Stimulated activated CD8-positive, alpha-beta memory T cell treated with anti-CD3 and anti-CD28 coated beads, Interleukin-4, amount 100 ng/mL, for 4 hours (primary cell): ENCODE measurements at regions not wholly inside any gene's neighbourhood (a gene's known extent, or its start where the extent isn't known, plus 50 kb on each side); places are given as distances from the start of the nearest gene placed in this dataset.
"Not testable (repeated sequence)": the region's sequence is repeated elsewhere in the genome, so short reads cannot be mapped to it uniquely, and the experiment has no call there.

Source experiments
- DNase-seq, 2 donors: peaks; one replicate each; pipeline ENCODE4 v3.0.0-alpha.2; 2020; ENCODE audit warnings: low read depth in 2 of 2, low spot score in 1 of 2

DNA sequence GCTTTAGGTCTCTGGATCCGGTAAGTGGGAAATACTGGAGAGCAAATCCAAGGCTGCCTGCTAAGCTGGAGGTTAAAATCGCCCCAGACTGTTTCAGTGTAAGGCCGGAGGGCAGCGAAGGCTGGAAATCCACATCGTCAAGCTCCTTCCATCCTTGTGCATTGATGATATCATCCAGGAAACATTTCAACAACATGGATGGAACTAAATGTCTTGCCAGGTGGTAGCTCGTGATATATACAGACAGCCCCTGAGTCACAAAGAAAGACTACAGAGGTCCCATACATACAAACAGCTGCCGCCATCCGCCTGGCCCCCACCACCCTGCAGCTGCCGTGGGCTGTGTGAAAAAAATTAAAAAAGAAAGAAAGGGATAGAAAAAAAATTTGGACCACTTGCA lies 148.9 kb upstream of the RBPJ start:
- no peak for DNase-seq

DNA sequence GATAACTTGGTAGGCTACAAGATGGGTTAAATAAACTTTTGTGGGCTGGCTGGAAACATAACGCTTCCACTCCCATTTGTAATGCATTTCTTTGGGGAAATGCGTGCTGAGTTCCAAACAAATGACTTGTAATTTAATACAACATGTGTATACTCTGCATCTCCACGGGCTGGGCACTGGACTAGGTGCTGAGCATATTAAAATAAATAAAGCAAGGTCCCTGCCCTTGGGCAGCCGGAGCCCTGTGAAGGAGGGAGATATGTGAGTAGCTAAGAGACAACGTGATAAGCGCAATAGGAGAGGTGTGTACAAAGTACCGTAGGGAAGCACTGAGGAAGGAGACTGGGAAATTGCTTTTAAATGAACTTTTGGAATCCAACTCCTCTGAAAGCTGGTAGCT lies 147.2 kb upstream of the RBPJ start:
- DNase-seq, result no peak

DNA sequence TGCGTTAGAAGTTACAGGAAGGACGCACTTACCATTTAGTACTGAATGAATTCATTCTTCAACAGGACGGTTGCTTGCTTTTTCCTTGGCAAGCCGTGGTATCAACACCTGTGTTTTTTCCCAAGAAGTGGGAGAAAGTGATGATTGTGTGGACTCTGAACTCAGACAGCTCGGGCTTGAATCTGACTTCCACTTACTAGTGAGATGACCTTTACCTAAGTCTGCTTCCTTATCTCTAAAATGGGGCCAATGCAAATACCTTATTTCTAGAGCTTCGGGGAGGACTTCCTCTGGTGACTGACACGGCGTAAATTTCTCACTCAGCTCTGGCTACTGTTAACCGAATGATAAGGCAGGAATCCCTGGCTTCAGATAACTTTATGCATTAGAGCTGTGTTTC lies 146.8 kb upstream of the RBPJ start:
- DNase-seq, result no peak

DNA sequence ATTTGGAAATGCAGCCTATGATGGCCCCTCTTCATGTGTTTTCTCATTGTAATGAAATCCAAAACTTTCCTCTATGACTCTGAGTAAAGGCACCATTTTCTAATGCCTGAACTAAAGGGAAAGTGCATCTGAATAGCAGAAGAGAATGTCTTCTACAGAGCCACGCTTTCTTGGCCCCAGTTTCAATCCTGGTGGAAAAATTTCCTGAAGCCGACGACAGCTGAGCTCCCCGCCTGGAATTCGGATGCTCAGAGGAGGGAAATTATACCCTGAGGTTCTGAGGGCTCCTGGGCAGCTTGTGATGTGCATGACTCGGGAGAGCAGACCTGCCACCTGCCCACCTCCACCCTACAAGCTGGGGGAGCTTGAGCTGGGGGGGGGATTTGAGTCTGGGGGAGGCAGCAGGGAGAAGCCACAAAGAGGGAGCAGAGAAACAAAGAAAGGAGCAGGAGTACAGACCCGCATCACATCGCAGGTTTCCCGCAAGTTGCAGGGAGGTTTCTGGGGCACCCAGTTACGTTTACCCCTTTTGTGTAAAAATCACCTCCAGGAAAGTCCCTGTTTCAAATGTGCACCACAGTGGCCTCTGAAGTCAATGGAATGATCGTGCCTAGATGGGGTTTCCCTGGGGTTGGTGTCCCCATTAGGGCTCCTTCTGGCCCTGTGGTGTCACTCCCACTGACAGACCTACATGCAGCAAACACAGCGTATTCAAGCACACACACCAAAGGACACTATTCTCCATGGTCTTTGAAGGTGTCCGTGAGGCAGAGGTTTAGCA lies 145.6 kb upstream of the RBPJ start:
- DNase-seq, result no peak

DNA sequence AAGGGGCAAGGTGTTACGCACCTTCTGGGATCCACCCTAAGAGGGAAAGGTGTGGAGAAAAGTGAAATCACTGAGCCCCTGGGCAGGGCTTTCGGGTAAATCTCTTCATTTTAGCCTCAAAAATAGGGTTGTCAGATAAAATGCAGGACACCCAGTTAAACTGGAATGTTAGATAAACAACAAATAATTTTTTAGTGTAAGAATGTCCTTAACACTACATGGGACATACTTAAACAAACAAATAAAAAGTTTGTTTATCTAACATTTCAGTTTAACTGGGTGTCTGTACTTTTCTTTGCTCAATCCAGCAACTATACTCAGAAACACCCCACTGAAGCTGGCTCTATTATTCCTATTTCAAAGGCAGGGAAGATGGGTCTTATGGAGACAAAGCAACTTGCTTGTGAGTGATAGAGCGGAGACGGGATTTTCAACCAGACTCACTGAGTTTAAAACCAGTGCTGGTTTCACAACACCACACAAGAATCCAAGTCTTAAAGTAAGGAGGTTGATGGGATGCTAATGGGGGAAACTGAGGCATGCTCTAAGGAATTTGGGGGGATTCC lies 144.8 kb upstream of the RBPJ start:
- DNase-seq, result no peak

DNA sequence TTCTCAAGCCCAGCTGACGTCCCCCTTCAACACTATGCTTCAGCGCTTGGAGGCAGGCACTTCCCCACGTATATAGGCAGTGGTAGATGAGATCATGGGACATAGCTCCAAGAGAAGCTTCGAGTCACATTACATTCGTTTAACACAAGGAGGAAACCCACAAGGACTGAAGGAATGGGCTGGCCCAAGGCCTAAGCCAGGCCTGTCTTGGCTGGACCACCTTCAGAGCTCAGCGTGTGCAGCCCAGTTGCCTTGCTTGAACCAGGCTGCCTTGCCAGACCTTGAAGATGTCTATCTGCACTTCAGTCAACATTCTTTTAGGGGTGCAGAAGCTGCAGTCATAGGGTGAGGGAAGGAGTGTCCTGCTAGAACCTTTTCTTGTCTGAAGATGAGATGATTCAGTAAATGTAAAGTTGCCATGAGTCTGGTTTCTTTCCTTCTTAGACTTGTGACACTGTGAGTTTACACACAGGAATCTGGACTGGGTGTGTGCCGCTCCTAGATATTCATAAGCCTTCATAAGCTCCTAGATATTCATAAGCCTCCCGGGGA lies 144.1 kb upstream of the RBPJ start:
- no peak for DNase-seq

DNA sequence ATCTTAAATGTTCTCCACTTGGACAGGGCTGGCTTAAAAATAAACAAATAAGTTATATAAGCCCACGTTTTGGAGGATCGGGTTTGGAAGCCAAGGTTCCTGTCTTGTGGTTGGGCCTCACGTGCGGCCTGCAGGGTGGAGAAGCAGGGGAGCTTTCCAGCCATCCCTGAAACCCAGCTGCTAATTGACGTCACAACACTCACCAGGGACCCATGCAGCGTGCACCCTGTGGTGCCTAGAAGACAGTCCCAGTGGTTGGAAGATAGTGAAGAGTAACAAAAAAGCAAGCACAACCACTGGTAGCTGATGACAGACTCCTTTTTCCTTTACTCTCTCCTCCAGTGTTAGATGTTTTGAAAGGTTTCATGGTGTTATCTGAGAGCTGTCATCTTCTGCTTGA lies 142.0 kb upstream of the RBPJ start:
- no peak for DNase-seq

DNA sequence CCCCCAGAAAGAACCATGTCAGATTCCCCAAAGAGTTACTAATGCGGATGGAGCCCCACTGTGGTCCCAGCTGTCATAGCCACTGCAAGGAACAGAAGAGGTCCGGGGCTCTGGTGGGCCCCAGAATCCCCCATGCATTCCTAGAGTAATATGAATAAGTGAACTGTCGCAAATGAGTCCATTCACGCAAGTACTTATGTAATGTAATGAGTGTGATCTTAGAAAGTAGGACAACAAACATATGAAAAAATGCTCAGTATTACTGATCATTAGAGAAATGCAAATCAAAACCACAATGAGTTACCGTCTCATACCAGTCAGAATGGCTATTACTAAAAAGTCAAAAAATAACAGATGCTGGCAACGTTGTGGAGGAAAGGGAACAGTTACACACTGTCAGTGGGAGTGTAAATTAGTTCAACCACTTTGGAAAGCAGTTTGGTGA lies 141.5 kb upstream of the RBPJ start:
- no peak for DNase-seq

DNA sequence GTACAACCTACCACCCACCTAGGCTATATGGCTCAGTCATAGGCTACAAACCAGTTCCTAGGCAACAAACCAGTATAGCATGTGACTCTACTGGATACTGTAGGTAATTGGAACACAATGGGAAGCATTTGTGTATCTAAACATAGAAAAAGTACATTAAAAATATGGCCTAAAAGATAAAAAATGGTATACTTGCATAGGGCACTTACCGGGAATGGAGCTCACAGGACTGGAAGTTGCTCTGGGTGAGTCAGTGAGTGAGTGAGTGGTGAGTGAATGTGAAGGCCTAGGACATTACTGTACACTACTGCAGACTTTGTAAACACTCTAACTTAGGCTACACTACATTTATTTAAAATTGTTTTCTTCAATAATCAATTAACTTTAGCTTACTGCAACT lies 139.2 kb upstream of the RBPJ start:
- no peak for DNase-seq

DNA sequence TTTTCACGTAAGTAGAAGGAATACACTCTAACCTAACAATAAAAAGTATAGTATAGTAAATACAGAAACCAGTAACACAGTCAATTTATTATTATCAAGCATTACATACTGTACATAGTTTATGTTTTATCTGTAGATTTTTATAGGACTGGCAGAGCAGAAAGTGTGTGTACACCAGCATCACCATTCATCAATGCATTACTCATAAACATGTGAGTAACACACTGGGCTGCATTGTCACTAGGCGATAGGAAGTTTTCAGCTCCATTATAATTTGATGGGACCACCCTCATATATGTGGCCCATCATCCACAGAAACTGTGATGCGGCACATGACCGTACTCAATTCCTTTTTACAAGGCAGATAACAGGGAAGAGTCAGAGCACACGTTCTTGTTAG lies 137.8 kb upstream of the RBPJ start:
- DNase-seq, result no peak

DNA sequence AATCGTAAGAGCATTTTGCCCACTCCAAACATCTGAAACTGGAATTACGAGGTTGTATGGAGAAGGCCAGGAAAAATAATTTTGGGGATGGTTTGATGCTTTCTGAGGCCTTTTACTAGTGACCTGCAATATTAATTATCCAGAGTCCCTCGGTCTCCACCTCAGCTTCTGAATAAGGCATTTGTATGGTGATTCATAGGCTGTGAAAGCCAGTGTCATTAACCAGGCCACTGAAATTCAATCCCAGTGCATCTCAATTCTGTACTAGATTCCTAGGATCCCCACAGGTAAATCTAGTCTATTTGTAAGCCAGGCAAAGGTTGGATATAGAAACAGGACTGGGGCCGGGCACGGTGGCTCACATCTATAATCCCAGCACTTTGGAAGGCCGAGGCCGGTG lies 135.4 kb upstream of the RBPJ start:
- DNase-seq, result no peak

DNA sequence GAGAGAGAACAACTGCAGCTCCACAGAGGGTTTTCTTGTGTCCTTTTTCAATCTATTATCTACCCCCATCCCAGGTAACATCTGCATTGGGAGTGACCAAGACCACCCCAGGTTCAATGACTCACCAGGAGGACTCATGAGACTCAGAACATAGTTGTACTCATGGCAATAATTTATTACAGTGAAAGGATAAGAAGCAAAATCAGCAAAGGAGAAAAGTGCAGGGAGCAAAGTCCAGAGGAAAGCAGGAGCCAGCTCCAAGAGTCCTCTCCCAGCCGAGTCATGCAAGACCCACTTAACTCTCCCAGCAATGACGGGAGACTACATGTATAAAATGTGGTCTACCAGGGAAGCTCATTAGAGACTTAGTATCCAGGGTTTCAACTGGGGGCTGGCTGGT lies 129.5 kb upstream of the RBPJ start:
- DNase-seq, result no peak

DNA sequence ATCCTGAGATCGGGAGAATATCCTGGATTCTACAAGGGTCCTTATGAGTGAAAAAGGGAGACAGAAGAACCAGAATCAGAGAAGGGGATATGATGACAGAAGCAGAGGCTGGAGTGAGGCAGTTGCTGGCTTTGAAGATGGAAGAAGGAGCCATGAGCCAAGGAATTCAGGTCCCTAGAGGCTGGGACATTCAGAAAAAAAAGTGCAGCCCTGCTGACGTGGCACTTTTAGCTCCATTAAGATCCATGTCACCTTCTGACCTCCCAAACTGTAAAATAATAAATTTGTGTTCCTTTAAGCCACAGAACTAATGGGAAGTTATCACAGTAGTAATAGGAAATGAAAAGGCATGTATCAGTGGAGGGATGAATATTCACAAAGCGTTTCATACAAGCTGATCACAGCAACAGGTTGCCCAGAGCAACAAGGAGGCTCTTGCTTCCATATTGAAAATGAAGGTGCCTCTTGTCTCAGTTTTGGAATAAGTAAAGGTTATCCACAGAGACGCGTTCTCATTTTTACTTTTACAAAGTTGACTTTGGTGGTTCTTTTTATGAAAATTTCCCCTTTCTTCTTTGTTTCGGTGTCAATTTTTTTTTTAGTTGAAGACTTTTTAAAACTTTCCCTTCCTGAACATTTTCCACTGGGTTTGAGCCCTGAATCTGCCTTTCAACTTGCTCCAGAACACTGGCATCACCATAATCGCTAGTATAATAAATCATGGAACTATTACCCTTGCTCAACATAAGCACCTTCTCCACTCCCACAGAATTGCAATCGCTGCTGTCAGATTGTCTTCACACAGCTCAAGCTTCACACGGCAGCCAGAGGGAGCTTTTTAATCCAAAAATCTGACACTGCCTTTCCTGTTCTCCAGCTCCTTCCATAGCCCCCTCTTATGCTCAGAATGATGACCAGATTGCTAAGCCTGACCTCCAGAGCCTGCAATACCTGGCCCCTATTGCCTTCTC lies 127.6 kb upstream of the RBPJ start:
- no peak for DNase-seq

DNA sequence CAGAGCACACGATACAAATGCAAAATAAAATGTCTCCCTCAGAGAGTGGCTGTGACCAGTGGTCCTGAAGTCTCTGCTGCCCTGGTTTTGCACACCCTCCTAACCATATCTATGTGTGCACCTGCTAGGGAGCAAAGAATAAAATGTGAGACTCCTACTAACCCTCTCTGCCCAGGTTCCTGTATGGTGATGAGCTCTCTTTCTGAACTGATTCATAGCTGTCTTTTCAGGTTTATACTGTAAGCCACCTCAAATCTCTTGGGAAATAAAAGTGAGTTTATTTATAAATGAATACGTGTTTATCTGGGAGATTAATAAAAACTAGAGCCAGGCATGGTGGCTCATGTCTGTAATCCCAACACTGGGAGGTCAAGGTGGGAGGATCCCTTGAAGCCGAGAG lies 126.0 kb upstream of the RBPJ start:
- no peak for DNase-seq

DNA sequence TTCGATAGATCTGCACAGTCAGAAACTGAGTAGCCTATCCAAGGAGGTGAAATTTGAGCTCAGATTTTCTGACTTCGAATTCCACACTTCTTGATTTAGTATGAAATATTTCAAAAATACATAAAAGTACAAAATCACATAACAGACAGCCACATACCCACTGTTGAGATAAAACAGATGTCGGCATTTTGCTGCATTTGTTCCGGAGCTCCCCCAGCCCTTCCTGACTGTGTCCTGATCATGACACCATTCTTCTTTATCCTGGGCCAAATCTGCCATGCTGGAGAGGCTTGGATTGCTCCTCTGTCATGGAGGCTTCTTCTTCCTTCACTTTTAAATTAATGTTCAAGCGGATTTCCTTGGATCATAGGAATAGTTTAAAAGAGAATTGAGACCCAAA lies 124.2 kb upstream of the RBPJ start:
- DNase-seq, result no peak

DNA sequence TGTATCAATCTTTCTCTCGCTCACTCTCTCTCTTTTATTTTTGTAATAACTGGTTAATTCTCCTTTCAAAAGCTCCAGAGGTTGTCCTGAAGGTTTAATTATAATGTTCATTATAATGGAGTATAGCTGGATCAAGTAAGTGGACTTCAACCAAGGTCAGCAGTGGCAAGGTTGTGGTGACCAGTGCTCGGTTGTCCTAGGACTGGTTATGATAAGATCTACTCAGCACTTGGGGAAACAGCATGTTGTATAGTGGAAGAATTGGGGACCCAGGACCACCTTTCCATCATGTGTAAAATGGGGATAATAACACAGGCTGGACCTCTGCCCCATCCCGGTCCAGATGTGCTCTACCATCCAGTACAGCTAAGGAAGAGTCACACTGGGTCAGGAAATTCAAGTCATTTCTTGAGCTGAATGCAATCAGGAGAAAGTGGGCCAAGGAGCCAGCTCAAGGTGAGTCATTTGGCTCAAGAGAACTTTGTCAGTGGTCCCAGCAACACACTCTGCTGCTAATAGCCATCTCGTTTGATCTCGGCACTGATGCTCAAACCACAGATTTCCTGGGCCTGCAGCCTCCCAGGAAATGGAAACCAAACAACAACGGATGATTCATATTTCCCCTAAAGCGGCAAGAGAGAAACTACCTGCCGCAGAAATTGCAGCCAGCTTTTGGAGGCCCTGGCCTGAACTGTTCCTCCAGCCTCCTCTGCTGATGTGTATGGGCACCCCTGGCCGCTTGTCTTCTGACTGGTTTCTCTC lies 123.6 kb upstream of the RBPJ start:
- peak; percentile 42 to 47 for DNase-seq

DNA sequence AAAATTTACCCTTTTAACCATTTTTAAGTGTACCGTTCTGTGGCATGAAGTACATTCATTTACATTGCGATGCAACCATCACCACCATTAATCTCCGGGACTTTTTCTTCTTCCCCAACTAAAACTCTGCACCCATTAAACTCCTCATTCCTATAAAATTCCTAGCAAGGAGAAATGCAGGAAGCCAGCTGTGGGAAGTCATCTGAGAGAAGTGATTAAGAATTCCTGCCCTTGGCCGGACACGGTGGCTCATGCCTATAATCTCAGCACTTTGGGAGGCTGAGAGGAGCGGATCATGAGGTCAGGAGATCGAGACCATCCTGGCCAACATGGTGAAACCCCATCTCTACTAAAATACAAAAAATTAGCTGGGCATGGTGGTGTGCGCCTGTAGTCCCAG lies 121.9 kb upstream of the RBPJ start:
- DNase-seq, result not testable (repeated sequence)

DNA sequence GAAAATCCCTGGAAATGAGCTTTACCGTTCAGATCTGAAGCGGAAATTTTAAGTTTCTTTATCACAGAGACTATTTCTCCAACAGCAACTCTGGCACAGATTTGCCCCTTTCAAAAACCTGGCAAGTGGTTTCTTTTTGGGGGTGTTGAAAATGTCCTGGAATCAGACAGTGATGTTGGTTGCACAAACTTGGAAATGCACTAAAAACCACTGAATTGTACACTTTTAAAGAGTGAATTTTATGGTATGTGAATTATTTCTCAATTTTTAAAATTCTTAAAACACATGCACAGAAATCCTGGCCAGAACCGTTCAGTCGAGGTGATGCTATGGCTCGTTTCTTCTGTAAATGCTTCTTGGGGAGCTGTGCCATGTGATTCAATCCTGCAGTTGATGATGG lies 121.2 kb upstream of the RBPJ start:
- no peak for DNase-seq

DNA sequence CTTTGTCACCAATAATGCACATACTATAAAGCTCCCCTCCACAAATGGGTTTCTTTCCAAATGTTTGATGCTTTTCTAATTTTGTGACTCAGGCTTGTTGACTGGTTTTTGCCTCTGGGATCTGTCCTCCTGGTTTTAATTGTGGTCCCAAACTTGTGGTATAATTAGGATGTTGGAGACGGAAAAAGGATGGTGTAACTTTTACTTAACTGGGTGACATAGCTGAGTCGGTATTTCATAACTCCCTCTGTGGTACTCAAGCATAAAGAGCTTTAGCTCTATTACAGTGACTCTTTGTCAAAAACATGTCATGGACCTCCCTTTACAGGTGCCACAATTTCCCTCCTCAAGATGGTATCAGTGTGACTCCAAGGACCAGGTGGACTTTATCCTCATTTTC lies 119.7 kb upstream of the RBPJ start:
- no peak for DNase-seq

DNA sequence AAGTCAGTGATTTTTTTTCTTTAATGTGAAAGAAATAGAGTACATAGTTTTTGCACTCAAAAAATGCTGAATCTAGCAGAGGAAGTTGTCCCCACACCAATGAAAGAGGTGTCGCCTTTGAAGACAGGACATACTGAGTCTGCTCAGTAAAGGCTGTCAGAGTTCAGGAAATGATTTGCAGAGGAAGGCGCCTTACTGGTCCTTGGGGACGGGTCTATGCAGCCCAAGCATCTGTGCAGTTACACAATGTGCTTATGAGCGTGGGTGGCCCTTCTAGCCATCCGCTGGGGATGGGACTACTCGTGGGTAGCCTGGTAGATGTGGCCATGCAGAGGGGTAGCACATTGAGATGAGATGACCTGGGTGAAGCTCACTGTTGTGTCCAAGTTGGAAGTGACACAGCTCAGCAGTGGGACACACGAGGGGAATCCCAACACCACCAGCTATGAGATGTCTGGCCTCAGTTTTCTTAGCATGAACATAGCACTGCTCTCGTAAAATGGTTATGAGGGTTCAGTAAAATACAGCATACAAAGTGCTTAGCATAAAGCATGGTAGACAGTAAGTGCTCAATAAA lies 116.5 kb upstream of the RBPJ start:
- DNase-seq, result no peak
